ENCODE measurements at regions not wholly inside any gene's neighbourhood (a gene's known extent, or its start where the extent isn't known, plus 50 kb on each side); places are given as distances from the start of the nearest gene placed in this dataset.

DNA sequence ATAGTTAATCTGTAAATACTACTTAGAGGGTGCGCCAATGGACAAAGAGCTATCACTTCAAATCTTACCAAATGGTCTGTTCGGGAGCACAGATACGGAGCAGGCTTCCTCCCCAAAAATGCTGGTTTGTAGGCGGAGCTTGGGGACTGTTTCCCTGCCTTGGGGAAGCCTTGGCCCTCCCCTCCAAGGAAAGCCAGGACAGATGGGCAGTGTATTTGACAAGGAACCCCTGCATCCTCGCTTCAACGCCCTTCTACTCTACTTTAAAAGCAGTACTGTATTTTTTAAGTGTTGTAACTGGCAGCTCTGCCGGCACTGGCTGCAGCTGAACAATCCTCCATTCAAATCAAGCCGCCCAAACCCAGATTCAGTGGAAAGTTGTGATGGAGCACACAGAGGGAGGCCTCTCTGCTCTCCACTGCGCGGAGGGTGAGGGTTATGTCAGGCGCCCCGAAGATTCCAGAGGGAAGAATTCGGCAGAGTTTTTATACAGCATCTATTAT, 83.1 kb upstream of the FNDC3B start:
- DNase-seq (ENCODE audit: low read depth) = no peak
- TF ChIP-seq, protein P1, sequence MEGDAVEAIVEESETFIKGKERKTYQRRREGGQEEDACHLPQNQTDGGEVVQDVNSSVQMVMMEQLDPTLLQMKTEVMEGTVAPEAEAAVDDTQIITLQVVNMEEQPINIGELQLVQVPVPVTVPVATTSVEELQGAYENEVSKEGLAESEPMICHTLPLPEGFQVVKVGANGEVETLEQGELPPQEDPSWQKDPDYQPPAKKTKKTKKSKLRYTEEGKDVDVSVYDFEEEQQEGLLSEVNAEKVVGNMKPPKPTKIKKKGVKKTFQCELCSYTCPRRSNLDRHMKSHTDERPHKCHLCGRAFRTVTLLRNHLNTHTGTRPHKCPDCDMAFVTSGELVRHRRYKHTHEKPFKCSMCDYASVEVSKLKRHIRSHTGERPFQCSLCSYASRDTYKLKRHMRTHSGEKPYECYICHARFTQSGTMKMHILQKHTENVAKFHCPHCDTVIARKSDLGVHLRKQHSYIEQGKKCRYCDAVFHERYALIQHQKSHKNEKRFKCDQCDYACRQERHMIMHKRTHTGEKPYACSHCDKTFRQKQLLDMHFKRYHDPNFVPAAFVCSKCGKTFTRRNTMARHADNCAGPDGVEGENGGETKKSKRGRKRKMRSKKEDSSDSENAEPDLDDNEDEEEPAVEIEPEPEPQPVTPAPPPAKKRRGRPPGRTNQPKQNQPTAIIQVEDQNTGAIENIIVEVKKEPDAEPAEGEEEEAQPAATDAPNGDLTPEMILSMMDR (conservative IDR thresholded peaks at IDR 0.05; ENCODE audit: low read depth, low read length) = no peak
- no peak overlapping the region for H3K4me3 ChIP-seq (ENCODE audit: low read depth, low read length)

DNA sequence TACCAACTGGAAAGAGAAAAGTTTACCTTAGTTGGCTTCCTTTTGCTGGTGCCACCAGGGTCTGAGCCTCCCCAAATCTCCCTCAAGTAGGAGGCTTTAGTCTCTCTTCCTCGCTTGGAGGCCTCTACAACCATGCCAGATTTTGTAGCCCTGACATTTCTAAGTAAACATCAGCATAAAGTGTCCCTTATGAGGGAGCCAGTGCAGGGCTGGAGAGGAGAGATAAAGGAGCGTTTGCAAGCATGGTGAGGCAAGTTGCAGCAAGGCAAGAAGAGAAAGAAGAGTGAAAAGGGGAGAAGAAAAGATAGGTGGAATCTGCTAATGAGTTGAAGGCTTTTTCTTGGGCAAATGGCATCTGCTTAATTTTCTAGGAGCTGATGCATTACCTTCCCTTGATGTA, 82.7 kb upstream of the FNDC3B start:
- TF ChIP-seq, protein P1 (conservative IDR thresholded peaks at IDR 0.05; ENCODE audit: low read depth, low read length) = no peak
- no peak overlapping the region for H3K4me3 ChIP-seq (ENCODE audit: low read depth, low read length)
- DNase-seq (ENCODE audit: low read depth) = no peak

DNA sequence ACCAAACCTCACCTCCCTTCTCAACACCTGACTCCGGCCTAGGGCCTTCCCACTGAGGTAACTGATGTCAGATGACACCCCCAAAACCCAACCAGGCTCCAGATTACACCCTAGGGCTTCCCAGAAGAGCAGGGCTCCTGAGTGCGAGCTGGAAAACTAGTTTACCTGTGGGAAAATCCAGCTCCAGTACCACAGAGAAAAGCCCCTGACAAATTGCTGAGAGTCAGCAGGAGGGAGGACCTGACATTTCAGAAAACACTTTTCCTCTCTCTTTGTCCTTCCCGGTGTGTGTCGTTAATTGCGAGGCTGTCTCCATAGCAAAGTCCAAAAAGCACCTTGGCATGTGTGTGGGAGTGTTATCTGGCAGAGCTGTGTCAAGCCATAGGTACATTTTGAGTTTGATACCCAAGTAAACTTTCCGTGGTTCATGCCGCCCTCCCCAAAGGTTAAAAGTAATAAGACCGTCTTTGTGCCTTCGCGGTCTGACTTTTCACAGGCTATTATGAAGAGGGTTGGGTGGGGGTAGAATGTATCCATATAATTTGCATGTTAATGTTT, 79.8 kb upstream of the FNDC3B start:
- DNase-seq (ENCODE audit: low read depth) = no peak
- TF ChIP-seq, protein P1 (conservative IDR thresholded peaks at IDR 0.05; ENCODE audit: low read depth, low read length) = no peak
- no peak overlapping the region for H3K4me3 ChIP-seq (ENCODE audit: low read depth, low read length)

DNA sequence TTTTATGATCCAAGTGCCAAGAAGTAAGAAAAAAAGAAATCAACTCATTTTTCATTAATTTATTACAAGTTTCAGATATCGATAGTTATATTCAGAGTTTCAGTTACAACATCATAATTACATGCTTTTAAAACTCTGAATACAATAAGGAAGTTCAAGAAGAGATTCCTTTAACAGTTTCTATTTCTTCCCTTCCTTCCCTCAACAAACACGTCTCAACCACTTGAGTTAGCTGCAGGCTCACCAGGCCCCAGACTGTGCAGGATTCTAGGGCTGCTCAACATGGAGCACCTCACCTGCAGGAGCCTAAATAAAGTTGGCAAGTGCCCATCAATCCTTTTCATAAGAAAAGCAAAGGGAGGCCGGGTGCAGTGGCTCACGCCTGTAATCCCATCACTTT, 79.2 kb upstream of the FNDC3B start:
- TF ChIP-seq, protein P1 (conservative IDR thresholded peaks at IDR 0.05; ENCODE audit: low read depth, low read length) = no peak
- H3K4me3 ChIP-seq (ENCODE audit: low read depth, low read length) = no peak overlapping the region
- no peak for DNase-seq (ENCODE audit: low read depth)

DNA sequence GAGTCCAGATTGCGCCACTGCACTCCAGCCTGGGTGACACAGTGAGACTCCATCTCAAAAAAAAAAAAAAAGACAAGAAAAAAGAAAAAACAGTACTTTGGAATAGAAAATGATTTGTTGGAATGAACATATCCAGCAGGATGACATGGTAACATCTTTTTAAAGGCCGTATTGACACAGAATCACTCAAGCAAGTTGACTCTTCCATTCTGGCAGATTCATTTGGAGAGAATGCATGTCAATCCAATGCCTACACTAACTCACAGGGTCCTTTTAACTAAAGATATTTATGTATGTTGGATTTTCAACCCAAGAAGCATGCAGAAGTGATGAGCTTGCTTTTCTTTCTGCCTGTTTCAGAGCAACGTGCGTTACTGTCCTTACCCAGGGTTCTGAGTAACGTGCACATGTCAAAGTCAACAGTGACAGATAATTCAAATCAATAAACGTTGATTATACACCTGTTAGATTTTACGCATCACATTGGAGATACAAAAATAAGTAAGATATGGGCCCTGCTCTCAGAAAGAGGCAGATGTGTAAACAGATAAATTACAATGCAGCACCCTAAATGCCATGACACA, 77.1 kb upstream of the FNDC3B start:
- TF ChIP-seq, protein P1 (conservative IDR thresholded peaks at IDR 0.05; ENCODE audit: low read depth, low read length) = no peak

DNA sequence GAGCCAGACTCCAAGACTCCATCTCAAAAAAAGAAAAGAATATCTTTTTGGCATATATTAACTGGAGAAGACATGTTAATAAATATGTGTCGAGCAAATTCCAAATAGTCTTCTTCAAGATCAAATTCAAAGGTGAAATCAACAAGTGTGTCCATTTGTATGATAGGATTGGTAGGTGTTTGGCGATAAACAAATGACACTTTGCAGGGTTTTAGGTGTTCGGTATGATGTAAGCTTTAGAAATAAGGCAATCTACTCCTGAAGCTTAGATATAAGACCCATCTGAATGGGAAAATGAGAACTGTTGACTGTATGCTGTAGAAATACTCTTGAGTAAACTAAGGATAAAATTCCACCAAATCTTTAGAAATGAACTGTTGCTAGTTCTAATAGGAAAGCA, 75.8 kb upstream of the FNDC3B start:
- no peak for DNase-seq (ENCODE audit: low read depth)
- H3K4me3 ChIP-seq (ENCODE audit: low read depth, low read length) = no peak overlapping the region
- TF ChIP-seq, protein P1 (conservative IDR thresholded peaks at IDR 0.05; ENCODE audit: low read depth, low read length) = no peak

More for the DNA sequence above, 77.1 kb upstream of the FNDC3B start:
- no peak for DNase-seq (ENCODE audit: low read depth)
- H3K4me3 ChIP-seq (ENCODE audit: low read depth, low read length) = no peak overlapping the region

All from choroid plexus epithelial cell (primary cell).